OCI-LY3 (cell line): ENCODE measurements at regions not wholly inside any gene's neighbourhood (a gene's known extent, or its start where the extent isn't known, plus 50 kb on each side); places are given as distances from the start of the nearest gene placed in this dataset.

Source experiments
- H2AFZ ChIP-seq: fragments of 200-600, 300-600 bp; shearing (Covaris generic); 2 replicates; pipeline ENCODE4 v1.6.0; 2014; ENCODE audit warnings: antibody characterized with exemption, low read depth, low read length
- H3K27ac ChIP-seq: fragments of 200-600, 300-600 bp; sonication (generic); 2 replicates; pipeline ENCODE4 v1.5.1; 2014; ENCODE audit warnings: mild to moderate bottlenecking, low read length, moderate library complexity, mixed read lengths
- H3K27me3 ChIP-seq: fragments of 200-600, 300-600 bp; sonication (generic); 2 replicates; pipeline ENCODE4 v1.6.1; 2014; ENCODE audit warnings: low read depth, low read length, mixed read lengths
- H3K36me3 ChIP-seq: fragments of 200-600, 300-600 bp; sonication (generic); replicated peaks from 2 replicates; pipeline ENCODE3; 2014; ENCODE audit warnings: low read depth, low read length, mixed read lengths
- H3K4me1 ChIP-seq: fragments of 300-600, 200-600 bp; sonication (generic); 2 replicates; pipeline ENCODE4 v1.6.1; 2014; ENCODE audit warnings: low read length, mixed read lengths
- H3K4me2 ChIP-seq: fragments of 200-600, 300-600 bp; sonication (generic); 2 replicates; pipeline ENCODE4 v1.6.1; 2014; ENCODE audit warnings: low read length, mixed read lengths
- H3K4me3 ChIP-seq: fragments of 300-600, 200-600 bp; sonication (generic); 2 replicates; pipeline ENCODE4 v1.5.1; 2014; ENCODE audit warnings: antibody characterized with exemption, mild to moderate bottlenecking, low read length, moderate library complexity
- H3K79me2 ChIP-seq: fragments of 300-600, 200-600 bp; shearing (Covaris generic); 2 replicates; pipeline ENCODE4 v1.6.1; 2014; ENCODE audit warnings: mild to moderate bottlenecking, low read length, mixed read lengths
- H3K9ac ChIP-seq: fragments of 300-600, 200-600 bp; shearing (Covaris generic); 2 replicates; pipeline ENCODE4 v1.6.0; 2014; ENCODE audit warnings: mild to moderate bottlenecking, low read length, moderate library complexity
- H3K9me3 ChIP-seq: fragments of 200-600, 300-600 bp; shearing (Covaris generic); 2 replicates; pipeline ENCODE4 v1.6.1; 2014; ENCODE audit warnings: low read length, mixed read lengths; ENCODE audit not compliant: insufficient read depth
- H4K20me1 ChIP-seq: fragments of 200-600, 300-600 bp; sonication (generic); 2 replicates; pipeline ENCODE4 v1.6.1; 2016; ENCODE audit warnings: low read length, mixed read lengths; ENCODE audit not compliant: insufficient read depth
- EZH2phosphoT487 ChIP-seq: fragments of 200-600 bp; shearing (Covaris generic); IDR thresholded peaks from 2 replicates; pipeline ENCODE4 v1.6.1; 2018; ENCODE audit warnings: antibody characterized with exemption, mixed run types, low read depth
- TF ChIP-seq, protein P1 (sequence below): fragments of 200-600, 300-600 bp; sonication (generic); IDR thresholded peaks from 2 replicates; pipeline ENCODE4 v1.5.1; 2014; ENCODE audit warnings: antibody characterized with exemption, low read length, low read depth

GRCh38 chr4:10773656-10774055 is 89.1 kb upstream of the CLNK start:
- H3K9ac ChIP-seq = no peak overlapping the region
- no peaks in the 10 kb centered on the region for H3K27me3 ChIP-seq
- no peaks in the 10 kb centered on the region for H3K4me1 ChIP-seq
- no peak for TF ChIP-seq EZH2phosphoT487
- TF ChIP-seq, protein P1, sequence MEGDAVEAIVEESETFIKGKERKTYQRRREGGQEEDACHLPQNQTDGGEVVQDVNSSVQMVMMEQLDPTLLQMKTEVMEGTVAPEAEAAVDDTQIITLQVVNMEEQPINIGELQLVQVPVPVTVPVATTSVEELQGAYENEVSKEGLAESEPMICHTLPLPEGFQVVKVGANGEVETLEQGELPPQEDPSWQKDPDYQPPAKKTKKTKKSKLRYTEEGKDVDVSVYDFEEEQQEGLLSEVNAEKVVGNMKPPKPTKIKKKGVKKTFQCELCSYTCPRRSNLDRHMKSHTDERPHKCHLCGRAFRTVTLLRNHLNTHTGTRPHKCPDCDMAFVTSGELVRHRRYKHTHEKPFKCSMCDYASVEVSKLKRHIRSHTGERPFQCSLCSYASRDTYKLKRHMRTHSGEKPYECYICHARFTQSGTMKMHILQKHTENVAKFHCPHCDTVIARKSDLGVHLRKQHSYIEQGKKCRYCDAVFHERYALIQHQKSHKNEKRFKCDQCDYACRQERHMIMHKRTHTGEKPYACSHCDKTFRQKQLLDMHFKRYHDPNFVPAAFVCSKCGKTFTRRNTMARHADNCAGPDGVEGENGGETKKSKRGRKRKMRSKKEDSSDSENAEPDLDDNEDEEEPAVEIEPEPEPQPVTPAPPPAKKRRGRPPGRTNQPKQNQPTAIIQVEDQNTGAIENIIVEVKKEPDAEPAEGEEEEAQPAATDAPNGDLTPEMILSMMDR = no peak
- no peak overlapping the region for H3K27ac ChIP-seq
- no peaks in the 10 kb centered on the region for H3K9me3 ChIP-seq
- H3K36me3 ChIP-seq = no peaks in the 10 kb centered on the region
- no peak overlapping the region for H3K4me3 ChIP-seq
- H4K20me1 ChIP-seq = no peaks in the 10 kb centered on the region
- H2AFZ ChIP-seq = no peak overlapping the region
- H3K4me2 ChIP-seq = no peak overlapping the region
- no peaks in the 10 kb centered on the region for H3K79me2 ChIP-seq

- no peaks in the 10 kb centered on the region for H3K27me3 ChIP-seq
- H3K4me2 ChIP-seq = no peak overlapping the region
- no peaks in the 10 kb centered on the region for H3K9me3 ChIP-seq
- no peaks in the 10 kb centered on the region for H3K36me3 ChIP-seq
- no peak overlapping the region for H3K9ac ChIP-seq
- TF ChIP-seq, protein P1 = no peak
- TF ChIP-seq EZH2phosphoT487 = no peak
- no peak overlapping the region for H3K27ac ChIP-seq
- no peak overlapping the region for H3K4me3 ChIP-seq
- no peaks in the 10 kb centered on the region for H4K20me1 ChIP-seq
- H3K79me2 ChIP-seq = no peaks in the 10 kb centered on the region
- H3K4me1 ChIP-seq = no peaks in the 10 kb centered on the region
- H2AFZ ChIP-seq = no peak overlapping the region
Measured at GRCh38 chr4:10773010-10773409, 88.4 kb upstream of the CLNK start.

DNA sequence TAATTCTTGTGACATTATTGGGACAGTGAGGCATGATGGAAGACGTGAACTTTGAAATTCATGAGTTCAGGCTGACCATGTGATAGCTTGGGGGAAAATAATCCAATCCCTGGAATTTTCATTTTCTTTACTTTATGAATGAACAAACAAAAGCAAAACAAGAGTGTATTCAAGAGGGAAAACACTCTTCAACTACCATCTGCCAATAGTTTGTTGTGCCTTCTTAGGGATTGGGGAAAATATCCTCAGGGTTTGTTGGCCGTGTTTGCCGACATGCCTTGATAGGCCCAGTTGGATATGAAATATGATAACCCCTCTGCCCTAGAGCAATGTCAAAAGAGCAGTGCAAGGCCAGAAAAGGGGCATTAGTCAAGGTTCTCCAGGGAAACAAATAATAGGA is 80.8 kb upstream of the CLNK start:
- no peaks in the 10 kb centered on the region for H3K4me1 ChIP-seq
- H3K27ac ChIP-seq = no peak overlapping the region
- TF ChIP-seq, protein P1 = no peak
- no peak for TF ChIP-seq EZH2phosphoT487
- H4K20me1 ChIP-seq = no peaks in the 10 kb centered on the region
- H3K4me2 ChIP-seq = no peak overlapping the region
- H2AFZ ChIP-seq = no peak overlapping the region
- H3K36me3 ChIP-seq = no peaks in the 10 kb centered on the region
- H3K4me3 ChIP-seq = no peak overlapping the region
- peaks cover 5% of the 10 kb centered on the region; the same call in 1 of the 2 replicates for H3K9me3 ChIP-seq
- no peaks in the 10 kb centered on the region for H3K27me3 ChIP-seq
- H3K9ac ChIP-seq = no peak overlapping the region
- H3K79me2 ChIP-seq = no peaks in the 10 kb centered on the region

GRCh38 chr4:10762561-10762960 is 78.0 kb upstream of the CLNK start:
- no peaks in the 10 kb centered on the region for H3K36me3 ChIP-seq
- H3K79me2 ChIP-seq = no peaks in the 10 kb centered on the region
- H3K27me3 ChIP-seq = no peaks in the 10 kb centered on the region
- no peak overlapping the region for H3K4me2 ChIP-seq
- H3K27ac ChIP-seq = no peak overlapping the region
- H3K9me3 ChIP-seq = peaks cover 5% of the 10 kb centered on the region; the same call in 1 of the 2 replicates
- H4K20me1 ChIP-seq = no peaks in the 10 kb centered on the region
- TF ChIP-seq, protein P1 = no peak
- no peak for TF ChIP-seq EZH2phosphoT487
- no peak overlapping the region for H2AFZ ChIP-seq
- H3K4me3 ChIP-seq = no peak overlapping the region
- H3K4me1 ChIP-seq = no peaks in the 10 kb centered on the region
- no peak overlapping the region for H3K9ac ChIP-seq
